Epidermal melanocyte (primary cell): ENCODE measurements at regions not wholly inside any gene's neighbourhood (a gene's known extent, or its start where the extent isn't known, plus 50 kb on each side); places are given as distances from the start of the nearest gene placed in this dataset.

Experiments used
- DNase-seq: peaks from one replicate; pipeline ENCODE4 v3.0.0; 2011; ENCODE audit warnings: low spot score; ENCODE audit not compliant: insufficient read length

DNA sequence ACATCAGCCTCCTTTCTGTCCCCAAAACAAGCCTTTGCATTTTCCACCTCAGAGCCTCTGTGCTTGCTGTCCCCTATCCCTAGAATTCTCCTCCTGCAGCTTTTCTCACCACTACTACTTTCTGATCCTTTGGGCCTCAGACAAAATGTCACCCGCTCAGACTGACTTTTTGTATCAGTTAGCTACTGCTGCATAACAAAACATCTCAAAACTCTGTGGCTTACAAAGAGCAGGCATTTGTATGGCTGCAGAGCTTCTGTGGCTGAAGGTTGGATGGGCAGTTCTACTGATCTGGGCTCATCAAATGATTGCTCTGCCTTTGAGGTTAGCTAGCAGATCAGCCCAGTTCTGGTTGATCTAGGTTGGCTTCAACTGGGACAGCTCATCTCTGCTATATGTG lies 248.7 kb downstream of the MN1 start:
- no peak for DNase-seq

DNA sequence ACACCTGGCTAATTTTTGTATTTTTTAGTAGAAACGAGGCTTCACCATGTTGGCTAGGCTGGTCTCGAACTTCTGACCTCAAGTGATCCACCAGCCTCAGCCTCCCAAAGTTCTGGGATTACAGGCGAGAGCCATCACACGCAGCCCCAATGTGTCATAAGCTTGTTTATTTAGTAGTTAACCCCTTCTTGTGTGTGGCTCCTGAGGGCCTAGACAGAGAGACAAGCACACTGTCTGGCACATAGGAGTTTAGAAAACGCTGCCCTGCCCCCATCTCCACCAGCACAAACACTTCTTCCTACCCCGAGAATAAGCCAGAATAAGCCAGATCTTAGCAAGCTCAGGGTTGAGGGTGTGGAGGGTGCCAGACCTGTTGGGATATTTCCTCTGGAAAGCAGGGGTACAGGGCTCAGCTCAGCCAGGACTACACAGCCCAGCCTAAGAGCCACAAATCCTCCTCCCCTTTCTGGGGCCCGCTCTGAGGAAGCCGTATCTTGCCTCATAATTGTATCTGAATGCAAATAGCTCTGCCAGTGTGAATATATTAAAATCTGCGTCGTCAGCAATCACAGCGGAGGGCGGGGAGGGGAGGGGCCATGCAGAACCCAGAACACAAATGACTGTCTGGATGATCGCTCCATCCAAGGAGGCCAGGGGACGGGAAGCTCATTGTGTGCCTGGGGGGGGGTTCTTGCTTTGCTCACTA lies 247.3 kb downstream of the MN1 start:
- DNase-seq, result no peak

DNA sequence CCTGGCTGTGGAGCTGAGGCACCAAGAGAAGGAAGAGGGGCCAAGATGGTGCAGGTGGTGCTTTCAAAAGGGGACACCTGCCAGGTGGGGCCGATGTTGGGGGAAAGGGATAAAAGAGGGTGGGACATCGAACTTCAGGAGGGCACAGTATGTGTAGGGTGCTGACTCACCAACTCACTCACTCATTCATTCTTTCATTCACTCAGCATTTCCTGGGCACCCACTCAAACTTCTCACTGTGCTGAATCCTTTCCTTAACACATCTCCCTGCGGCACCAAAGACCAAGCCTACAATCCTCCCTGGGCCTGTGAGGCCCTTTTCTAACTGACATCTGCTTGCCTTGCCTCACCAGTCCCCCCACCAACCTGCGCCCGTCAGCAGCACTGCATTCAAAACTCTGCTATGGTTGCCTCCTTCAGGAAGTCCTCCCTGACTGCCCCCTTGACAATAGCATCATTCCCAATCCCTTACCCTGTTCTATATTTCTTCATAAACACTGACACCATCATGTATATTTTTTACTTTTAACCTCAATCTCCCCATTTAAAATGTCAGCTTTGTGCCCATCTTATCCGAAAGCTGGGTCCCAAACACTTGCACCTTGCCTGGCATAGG lies 246.6 kb downstream of the MN1 start:
- DNase-seq, result no peak

DNA sequence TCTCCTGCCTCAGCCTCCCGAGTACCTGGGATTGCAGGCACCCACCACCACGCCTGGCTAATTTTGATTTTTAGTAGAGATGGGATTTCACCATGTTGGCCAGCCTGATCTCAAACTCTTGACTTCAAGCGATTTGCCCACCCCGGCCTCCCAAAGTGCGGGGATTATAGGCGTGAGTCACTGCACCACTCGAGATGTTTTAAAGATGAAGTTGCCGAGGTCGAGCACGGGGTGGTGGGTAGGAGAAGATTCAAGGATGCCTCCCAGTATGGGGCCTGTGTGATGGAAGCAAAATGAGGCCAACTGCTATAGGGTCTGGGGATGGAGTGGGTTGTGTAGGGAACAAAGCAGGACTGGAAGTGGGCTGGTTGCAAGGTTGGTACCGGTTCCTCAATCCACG lies 245.2 kb downstream of the MN1 start:
- no peak for DNase-seq

DNA sequence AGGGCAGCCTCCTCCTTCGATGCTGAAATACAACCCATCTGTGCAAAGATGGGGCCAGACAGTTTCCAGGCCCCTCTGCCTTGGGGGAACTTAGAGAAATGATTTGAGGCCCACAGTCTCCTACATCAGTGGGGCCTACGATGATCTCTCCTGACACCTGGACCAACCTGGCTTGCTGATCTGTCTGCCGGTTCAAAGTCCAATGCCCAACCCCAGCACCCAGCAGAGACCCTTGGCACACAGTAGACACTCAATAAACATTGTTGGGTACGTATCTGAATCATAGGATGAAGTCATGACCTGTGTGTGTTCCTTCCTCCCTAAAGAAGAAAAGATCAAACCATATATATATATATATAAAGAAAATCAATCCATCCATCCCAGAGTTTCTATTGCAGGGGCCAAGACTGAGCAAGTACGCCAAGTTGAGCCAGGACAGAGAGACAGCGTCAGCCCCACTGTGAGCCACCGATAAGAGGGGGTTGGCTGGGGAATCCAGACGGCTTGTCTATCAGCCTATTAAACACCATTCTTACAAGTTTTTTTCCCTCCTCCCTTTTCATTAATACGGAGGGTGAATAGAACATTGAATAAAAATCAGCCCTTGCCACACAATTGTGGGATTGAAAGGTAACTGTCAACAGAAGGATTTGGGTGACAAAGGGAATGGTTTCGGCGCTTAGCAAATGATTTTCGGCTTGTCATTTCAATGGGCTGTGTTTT lies 244.1 kb downstream of the MN1 start:
- DNase-seq, result no peak

DNA sequence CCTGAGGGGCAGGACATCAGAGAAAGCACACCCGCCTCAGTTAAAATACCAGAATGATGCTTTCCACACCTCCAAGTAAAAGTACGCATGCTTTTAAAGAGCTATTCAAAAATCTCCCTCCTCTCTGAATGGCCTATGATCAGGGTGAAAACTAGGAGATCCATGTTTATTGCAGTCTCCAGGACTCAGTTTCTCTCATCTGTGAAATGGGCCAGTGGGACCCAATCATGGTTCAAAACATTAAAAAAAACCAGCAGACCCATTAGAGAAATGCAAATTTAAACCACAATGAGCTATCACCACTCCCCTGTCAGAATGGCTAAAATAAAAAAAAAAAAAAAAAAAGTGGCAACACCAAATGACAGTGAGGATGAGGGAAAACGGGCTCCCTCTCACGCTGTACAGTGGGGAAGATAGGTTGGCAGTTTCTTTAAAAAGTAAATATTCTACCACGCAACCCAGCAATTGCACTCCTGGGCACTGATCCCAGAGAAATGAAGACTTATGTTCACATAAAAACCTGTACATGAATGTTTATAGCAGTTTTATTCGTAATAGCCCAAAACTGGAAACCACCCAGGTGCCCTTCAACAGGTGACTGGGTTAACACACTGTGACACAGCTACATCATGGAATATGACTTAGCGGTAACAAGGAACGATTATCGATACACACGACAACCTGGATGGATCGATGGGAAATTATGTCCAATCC lies 242.7 kb downstream of the MN1 start:
- no peak for DNase-seq

DNA sequence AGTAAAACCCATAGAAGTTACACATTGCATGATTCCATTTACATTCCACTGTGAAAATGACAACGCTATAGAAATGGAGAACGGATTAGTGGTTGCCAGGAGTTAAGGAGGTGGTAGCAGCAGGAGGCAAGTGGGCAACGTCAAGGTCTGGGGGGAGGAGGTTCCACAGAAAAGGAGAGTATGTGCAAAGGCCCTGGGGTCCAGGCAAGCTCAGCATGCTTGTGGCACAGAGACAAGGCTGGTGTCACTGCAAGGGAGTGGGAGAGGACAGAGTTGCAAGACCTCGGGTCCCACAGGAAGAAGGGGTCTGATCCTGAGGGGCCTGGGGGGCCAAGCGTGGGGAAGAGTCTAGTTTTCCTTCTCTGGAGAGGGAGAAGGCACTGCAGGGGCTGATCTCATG lies 240.8 kb downstream of the MN1 start:
- no peak for DNase-seq

DNA sequence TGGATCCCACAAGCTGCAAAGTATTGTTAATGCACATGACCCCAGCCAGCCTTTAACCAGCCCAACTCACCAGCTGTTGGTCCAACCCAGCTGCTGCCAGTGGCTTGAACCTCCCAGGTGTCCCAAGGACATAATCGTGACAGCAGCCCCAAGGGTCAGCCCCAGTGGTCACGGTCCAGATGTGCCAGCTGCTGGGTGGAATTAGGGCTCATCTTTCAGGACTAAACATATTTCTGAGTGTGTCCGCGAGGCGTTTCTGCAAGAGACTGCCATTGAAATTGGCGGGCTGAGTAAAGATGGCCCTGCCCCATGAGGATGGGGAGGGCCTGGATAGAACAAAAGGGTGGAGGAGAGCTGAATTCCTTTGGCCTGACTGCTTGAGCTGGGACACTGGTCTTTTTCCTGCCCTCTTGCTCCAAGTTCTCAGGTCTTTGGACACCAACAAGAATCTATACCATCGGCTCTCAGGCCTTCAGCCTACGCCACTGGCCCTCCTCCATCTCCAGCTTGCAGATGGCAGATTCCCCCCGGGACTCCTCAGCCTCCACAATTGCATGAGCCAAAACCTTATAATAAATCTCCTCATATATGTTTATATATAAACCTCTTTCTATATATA lies 240.2 kb downstream of the MN1 start:
- no peak for DNase-seq

DNA sequence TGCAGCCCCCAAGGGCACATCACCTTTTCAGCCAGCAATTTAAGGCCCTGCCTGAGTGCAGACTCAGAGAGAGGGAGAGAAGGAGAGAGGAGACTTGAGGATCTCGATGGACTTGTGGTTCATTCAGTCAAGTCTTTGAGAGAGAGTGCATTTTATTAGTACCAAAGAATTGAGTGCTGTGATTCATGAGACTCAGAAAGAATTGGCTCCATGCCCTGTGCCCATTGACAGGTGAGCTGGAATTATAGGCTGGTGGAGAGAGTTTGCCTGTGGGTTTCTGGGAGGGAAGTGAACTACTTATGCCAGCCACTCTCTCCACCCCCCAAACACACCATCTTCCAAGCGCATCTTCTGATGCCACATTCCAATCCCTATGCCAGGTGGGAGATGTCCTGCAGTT lies 236.8 kb downstream of the MN1 start:
- DNase-seq, result no peak

DNA sequence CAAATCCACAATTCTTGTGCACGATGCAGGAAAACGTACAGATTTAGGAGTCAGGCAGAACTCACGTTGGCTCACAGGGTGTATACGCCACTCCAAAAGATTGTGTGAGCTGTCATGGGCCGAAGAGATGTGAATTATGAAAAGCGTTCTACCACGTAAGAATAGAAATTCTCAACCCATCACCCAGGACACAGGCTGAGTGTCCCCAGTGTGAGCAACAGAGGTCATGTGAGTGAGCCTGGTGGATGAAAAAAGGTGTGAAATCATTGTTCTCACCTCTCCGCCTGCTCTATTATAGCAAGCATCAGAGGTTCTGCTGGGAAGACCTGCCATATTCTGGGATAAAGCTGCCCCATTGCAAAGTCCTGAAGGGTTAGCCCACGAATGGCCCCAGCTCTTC lies 235.0 kb downstream of the MN1 start:
- DNase-seq, result no peak

DNA sequence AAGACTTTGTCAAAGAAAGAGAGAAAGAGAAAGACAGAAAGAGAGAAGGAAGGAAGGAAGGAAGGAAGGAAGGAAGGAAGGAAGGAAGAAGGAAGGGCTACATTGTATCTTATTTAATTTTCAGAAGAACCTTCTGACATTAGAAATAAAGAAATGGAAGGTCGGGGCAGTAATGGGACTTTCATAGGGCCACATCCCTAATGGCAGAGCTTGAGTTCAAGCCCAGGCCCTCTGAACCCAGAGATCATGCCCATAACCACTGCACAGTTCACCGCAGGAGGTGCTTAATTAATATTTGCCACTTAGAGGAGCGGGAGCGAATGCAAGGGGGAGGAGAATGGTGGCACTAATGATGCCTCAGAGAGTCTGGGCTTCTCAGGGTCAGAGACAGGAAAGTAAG lies 233.3 kb downstream of the MN1 start:
- DNase-seq, result no peak

DNA sequence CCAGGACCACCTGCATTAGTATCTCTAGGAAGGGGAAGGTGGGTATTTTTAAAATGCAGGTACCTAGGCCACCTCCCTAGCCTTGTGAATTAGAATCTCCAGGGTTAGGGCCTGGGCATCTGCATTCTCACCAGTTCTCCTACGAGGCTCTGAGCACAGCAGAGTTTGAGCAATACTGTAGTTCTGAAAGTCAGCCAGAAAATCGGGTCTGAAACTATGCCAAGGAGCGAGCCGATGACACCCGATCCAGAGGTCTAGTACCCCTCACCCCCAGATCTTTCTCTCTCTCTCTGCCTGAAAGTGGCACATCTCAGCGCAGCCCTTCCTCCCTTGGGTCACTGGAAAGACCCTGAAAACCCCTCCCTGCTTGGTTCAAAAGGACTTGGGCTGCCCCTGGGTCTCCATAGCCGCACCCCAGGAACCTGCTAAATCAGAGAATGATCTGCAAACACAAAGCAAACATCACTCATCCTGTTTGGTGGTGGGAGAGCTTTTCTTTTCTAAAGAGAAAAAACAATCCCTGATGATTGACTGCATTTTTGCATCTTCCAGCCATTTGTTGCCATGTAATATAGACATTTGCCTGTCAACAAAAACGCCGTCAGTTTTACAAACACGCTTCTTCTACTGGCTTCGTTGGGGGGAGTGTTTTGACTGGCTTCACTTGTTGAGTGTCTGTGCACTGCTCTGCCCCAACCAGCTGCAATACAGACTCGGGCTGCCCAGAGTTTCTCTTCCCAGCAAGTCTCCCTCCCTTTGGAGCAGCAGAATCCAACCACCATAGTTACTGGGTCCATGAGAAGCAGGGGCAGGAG lies 229.9 kb downstream of the MN1 start:
- DNase-seq, result no peak

DNA sequence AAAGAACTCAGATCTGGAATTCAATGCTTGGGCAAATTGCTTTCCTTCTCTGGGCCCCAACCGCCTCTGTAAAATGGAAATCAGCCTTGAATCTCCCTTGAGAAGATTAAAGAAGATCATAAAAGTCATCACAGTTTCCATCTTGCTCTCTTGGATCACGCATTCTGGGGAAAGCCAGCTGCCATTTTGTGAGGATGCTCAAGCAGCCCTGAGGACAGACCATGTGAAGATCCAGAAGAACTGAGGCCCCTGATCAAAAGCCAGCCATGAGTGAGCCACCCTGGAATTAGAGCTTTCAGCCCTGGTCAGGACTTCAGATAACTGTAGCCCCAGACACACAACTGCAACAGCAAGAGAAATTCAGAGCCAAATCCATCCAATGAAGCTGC lies 229.3 kb downstream of the MN1 start:
- DNase-seq, result no peak

DNA sequence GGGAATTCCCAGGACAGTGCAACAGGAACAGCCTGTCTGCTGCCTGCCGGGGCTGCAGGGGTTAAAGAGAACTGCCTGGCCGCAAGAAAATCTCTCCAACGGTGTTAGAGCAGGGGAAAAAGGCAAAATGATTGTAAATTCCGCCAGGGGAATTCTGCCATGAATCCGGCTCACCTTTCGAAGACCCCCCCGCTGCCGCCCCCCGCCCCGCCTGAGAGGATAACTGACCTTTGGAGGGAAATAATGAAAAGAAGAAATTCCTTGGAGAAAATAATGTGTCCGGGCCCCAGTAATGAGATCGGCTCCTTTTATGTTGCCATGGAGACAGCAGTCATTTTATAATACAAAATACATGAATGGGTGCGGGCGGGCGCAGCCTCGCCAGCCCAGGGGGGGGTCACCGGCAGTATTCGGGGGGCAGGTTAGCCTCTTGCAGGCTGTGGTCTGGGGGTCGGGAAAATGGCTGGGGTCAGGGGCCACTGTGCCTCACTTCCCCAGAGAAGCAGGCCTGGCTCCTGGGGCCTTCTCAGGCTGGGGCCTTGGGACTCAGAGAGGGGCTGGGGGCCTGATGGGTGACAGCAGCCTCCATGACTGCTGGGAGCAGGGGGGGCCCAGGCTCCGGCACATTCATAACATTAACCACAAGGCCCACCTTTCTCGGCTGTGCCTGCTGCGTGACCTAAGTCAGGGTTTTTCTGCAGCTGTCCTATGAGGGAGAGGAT lies 228.1 kb downstream of the MN1 start:
- no peak for DNase-seq

DNA sequence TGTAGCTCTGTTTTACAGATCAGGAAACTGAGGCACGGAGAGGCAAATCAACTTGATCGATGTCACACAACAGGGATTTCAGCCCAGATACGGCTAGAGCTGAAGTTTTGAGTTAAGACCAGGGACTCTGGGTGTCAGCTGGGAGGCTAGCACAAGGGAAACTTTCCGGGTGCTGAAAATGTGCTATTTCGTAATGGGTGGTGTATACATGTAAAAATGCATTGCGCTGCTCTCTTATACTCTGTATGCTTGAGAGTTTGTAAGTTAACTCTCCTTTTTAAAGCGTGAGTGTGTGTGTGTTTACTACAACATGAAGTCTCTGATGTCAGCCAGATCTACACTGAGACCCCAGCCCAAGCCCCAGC lies 227.6 kb downstream of the MN1 start:
- DNase-seq, result no peak

DNA sequence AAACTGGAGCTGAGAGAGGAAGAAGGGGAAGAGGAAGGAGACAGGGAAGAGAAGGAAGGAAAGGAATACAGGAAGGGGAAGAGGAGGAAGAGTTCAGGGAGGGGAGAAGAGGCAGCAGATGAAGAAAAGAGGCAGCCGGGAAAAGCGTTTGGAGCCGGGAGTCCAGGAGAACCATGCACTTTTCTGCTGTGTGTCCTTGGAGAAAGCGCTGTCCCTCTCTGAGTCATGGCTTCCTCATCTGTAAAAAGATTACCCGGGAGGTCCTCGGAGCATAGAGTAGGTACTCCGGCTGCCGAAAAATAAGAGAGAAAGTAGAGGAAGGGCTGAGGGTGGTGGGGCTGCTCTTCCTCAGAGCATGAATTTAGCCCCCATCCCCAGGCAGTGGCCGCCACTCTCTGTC lies 226.9 kb downstream of the MN1 start:
- no peak for DNase-seq

DNA sequence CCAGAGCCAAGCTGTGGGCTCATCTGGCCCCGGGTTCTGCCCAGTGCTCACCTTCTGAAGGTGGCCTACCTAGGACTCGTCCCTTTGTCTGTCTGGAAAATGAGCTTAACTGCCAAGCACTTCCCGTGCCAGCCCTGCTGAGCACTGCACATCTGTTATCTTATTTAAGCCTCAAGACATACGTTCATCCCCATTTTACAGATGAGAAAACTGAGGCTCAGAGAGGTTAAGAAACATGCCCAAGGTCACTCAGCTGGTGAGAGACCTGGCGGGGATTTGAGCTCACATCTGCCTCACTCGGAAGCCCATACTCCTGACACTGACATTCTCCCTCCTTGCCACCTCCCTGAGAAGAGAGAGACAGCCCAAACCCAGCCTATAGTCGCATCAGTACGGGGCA lies 226.2 kb downstream of the MN1 start:
- DNase-seq, result no peak

DNA sequence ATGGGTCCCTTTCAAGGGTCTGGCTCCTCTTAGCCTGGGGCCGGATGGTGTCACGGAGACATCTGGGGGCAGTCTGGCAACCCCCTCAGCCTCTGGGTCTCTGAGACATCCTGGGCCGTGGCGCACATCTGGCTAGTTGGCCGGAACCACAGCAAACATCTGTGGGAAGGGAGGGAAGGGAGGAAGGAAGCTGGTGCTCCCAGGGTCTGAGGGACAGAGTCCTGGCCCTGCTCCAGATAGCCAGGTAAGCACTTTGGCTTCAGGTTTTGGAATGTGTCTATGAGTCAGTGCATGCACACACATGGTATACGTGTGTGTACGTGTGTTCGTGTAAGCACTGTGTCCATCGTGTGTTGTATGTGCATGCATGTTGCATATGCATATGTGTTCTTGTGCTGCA lies 225.1 kb downstream of the MN1 start:
- no peak for DNase-seq

DNA sequence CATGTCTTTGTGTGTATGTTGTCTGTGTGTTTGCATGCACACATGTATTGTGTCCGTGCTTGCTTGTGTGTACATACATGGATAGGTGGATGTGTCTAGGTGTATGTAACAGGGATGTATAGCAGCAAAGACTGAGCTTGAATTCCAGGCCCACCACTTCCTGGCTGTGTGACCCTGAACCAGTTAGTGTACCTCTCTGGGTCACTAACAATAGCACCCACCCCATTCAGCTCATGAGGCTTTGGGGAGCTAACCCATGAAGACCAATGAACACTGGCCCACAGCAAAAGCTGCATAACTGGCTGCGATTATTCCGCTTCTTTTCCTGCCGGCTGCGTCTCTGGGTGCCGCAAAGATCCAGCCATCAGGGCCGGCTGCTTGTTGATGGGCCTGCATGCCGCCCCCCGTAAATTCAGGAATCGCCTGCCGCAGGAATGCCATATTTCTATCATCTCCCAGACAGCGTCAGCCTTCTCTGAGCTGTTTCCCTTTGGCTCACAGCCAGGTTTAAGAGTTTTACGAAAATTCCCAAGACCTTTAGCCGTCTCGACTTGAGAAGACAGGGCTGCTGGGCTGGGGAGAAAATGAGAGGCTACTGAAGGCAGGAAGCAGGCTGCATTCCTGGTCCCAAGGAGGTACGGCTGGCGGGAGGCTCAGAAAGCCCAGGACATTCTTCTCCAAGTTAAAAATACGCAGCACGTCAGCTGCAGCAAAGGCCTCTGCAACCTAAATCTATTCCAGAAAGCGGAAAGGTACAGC lies 224.6 kb downstream of the MN1 start:
- DNase-seq, result no peak

DNA sequence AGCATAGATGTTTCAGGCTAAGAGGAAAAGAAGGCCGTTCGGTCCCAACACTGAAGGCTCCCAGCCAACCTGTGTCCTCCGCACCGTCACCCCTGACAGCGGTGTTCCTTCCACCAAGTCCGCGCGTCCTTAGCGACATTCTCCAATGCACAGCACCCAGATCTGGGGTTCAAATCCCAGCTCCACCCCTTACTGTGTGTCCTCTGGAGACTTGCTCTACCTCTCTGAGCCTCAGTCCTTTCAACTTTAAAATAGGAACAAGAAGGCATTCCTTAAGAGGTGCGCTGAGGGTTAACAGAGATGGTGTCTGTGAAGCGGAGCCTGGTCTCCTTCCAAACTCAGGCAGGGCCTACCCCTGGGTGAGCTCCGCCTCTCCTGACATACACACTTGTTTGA lies 224.0 kb downstream of the MN1 start:
- no peak for DNase-seq
